ENCODE measurements at regions not wholly inside any gene's neighbourhood (a gene's known extent, or its start where the extent isn't known, plus 50 kb on each side); places are given as distances from the start of the nearest gene placed in this dataset.

- TF ChIP-seq BACH2 (CRISPR knock-in tag; IDR thresholded peaks at IDR 0.05; ENCODE audit: borderline replicate concordance), result no peak
- TF ChIP-seq ZC3H10 (CRISPR knock-in tag; IDR thresholded peaks at IDR 0.05), result no peak
Observed at GRCh38 chr16:73204359-73205152, 156.6 kb upstream of the ZFHX3 start.

Data from SK-N-SH treated with all-trans-retinoic acid at 6 μM for 48 hours (cell line).